ENCODE measurements at regions not wholly inside any gene's neighbourhood (a gene's known extent, or its start where the extent isn't known, plus 50 kb on each side); places are given as distances from the start of the nearest gene placed in this dataset.

GRCh38 chr14:44352201-44352600 is 154.9 kb downstream of the FSCB start:
- ATAC-seq (no peak), DNase-seq (ENCODE audit: low read depth, low spot score) (no peak)
- CTCF ChIA-PET, result no interaction called here
- H3K4me1 ChIP-seq (ENCODE audit: control insufficient read depth, insufficient read depth, low read length), result no peaks in the 10 kb centered on the region
- H3K36me3 ChIP-seq (ENCODE audit: control insufficient read depth, insufficient read depth, low read length), result no peaks in the 10 kb centered on the region
- POLR2A ChIA-PET, result no interaction called here
- H3K27ac ChIP-seq (ENCODE audit: low read length), result no peak overlapping the region
- no peak overlapping the region for H3K4me3 ChIP-seq (ENCODE audit: low read depth in 2 of 2, low read length in 2 of 2)
- TF ChIP-seq TCF7L2 (IDR thresholded peaks at IDR 0.05; ENCODE audit: low read depth, low read length) (no peak), SIN3A (IDR thresholded peaks at IDR 0.05; ENCODE audit: borderline replicate concordance, insufficient read depth, low read depth, low read length) (no peak), CTCF (IDR thresholded peaks at IDR 0.05) (no peak), REST (IDR thresholded peaks at IDR 0.05; ENCODE audit: insufficient read depth in 1 of 2, low read depth in 2 of 2, low read length in 1 of 2) (no peak), POLR2AphosphoS5 (IDR thresholded peaks at IDR 0.05; ENCODE audit: low read depth, low read length) (no peak)
- no peaks in the 10 kb centered on the region for H3K27me3 ChIP-seq (ENCODE audit: control insufficient read depth, insufficient read depth, low read length)
- no peaks in the 10 kb centered on the region for H3K9me3 ChIP-seq (ENCODE audit: control insufficient read depth, insufficient read depth, low read depth, low read length)
- in situ Hi-C loops (cut with HindIII; ENCODE audit: low pct_unique_long_range_greater_than_20kb, low sequenced_read_pairs) (no loop called here), intact Hi-C loops (cut with micrococcal nuclease; ENCODE audit: unreplicated experiment) (no loop called here)
- no TSS peak for BruUV-seq (replicated peaks)

- in situ Hi-C loops (cut with HindIII; ENCODE audit: low pct_unique_long_range_greater_than_20kb, low sequenced_read_pairs), result no loop called here
- DNase-seq (ENCODE audit: low read depth, low spot score), result no peak
- no peak for TF ChIP-seq REST (IDR thresholded peaks at IDR 0.05; ENCODE audit: insufficient read depth in 1 of 2, low read depth in 2 of 2, low read length in 1 of 2)
- TF ChIP-seq POLR2AphosphoS5 (IDR thresholded peaks at IDR 0.05; ENCODE audit: low read depth, low read length), result no peak
- TF ChIP-seq SIN3A (IDR thresholded peaks at IDR 0.05; ENCODE audit: borderline replicate concordance, insufficient read depth, low read depth, low read length), result no peak
- no peak for TF ChIP-seq CTCF (IDR thresholded peaks at IDR 0.05)
- TF ChIP-seq TCF7L2 (IDR thresholded peaks at IDR 0.05; ENCODE audit: low read depth, low read length), result no peak
- H3K36me3 ChIP-seq (ENCODE audit: control insufficient read depth, insufficient read depth, low read length), result no peaks in the 10 kb centered on the region
- no peaks in the 10 kb centered on the region for H3K4me1 ChIP-seq (ENCODE audit: control insufficient read depth, insufficient read depth, low read length)
- no peak overlapping the region for H3K4me3 ChIP-seq (ENCODE audit: low read depth in 2 of 2, low read length in 2 of 2)
- no TSS peak for BruUV-seq (replicated peaks)
- ChIA-PET POLR2A (no interaction called here), CTCF (no interaction called here)
- no peaks in the 10 kb centered on the region for H3K27me3 ChIP-seq (ENCODE audit: control insufficient read depth, insufficient read depth, low read length)
- intact Hi-C loops (cut with micrococcal nuclease; ENCODE audit: unreplicated experiment), result no loop called here
- H3K27ac ChIP-seq (ENCODE audit: low read length), result no peak overlapping the region
- no peak for ATAC-seq
- H3K9me3 ChIP-seq (ENCODE audit: control insufficient read depth, insufficient read depth, low read depth, low read length), result no peaks in the 10 kb centered on the region
Observed at GRCh38 chr14:44347316-44347715, 159.8 kb downstream of the FSCB start.

Measured in Panc1 (cell line).